ENCODE measurements at regions not wholly inside any gene's neighbourhood (a gene's known extent, or its start where the extent isn't known, plus 50 kb on each side); places are given as distances from the start of the nearest gene placed in this dataset.

DNA sequence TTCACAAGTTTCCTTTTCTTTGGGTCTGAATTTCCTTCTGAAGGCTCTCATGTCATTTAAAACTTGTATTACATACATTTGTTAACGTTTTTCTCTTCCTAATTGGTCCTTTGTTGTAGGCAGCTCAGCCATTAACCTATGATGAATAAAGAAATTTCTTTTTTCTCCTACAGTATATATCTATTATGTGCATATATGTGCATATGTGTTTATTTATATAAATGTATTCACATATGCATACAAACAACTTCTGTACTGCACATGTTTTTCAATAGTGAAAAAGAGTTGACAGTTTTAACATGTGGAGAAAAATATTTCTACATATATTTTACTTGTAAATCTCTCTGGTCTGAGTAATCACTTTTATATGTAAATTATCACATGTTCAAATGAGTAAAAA lies 1674.9 kb upstream of the PCDH20 start:
- TF ChIP-seq, protein P1, sequence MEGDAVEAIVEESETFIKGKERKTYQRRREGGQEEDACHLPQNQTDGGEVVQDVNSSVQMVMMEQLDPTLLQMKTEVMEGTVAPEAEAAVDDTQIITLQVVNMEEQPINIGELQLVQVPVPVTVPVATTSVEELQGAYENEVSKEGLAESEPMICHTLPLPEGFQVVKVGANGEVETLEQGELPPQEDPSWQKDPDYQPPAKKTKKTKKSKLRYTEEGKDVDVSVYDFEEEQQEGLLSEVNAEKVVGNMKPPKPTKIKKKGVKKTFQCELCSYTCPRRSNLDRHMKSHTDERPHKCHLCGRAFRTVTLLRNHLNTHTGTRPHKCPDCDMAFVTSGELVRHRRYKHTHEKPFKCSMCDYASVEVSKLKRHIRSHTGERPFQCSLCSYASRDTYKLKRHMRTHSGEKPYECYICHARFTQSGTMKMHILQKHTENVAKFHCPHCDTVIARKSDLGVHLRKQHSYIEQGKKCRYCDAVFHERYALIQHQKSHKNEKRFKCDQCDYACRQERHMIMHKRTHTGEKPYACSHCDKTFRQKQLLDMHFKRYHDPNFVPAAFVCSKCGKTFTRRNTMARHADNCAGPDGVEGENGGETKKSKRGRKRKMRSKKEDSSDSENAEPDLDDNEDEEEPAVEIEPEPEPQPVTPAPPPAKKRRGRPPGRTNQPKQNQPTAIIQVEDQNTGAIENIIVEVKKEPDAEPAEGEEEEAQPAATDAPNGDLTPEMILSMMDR (IDR thresholded peaks at IDR 0.05): no peak
- TF ChIP-seq POLR2A (IDR thresholded peaks at IDR 0.05): no peak
- no peak for TF ChIP-seq POLR2AphosphoS5 (IDR thresholded peaks at IDR 0.05)
- no peak for TF ChIP-seq EP300 (IDR thresholded peaks at IDR 0.05)

All from gastroesophageal sphincter (tissue), 3 donors.